ENCODE measurements at regions not wholly inside any gene's neighbourhood (a gene's known extent, or its start where the extent isn't known, plus 50 kb on each side); places are given as distances from the start of the nearest gene placed in this dataset.

- DNase-seq (ENCODE audit: low read depth): no peak
Measured at GRCh38 chr2:128380061-128380889, 61.6 kb upstream of the HS6ST1 start.

- DNase-seq (ENCODE audit: low read depth): no peak
Measured at GRCh38 chr2:128380961-128381938, 62.6 kb upstream of the HS6ST1 start.

- DNase-seq (ENCODE audit: low read depth): no peak
Measured at GRCh38 chr2:128384446-128384845, 65.8 kb upstream of the HS6ST1 start.

- no peak for DNase-seq (ENCODE audit: low read depth)
Measured at GRCh38 chr2:128384956-128385355, 66.3 kb upstream of the HS6ST1 start.

GRCh38 chr2:128385365-128385764 is 66.7 kb upstream of the HS6ST1 start:
- no peak for DNase-seq (ENCODE audit: low read depth)

- no peak for DNase-seq (ENCODE audit: low read depth)
Measured at GRCh38 chr2:128386066-128386465, 67.4 kb upstream of the HS6ST1 start.

GRCh38 chr2:128388499-128388941 is 69.9 kb upstream of the HS6ST1 start:
- DNase-seq (ENCODE audit: low read depth): no peak

GRCh38 chr2:128389388-128390086 is 70.9 kb upstream of the HS6ST1 start:
- DNase-seq (ENCODE audit: low read depth): no peak

- DNase-seq (ENCODE audit: low read depth): no peak
Measured at GRCh38 chr2:128390256-128390990, 71.8 kb upstream of the HS6ST1 start.

- DNase-seq (ENCODE audit: low read depth): no peak
Measured at GRCh38 chr2:128390991-128391630, 72.4 kb upstream of the HS6ST1 start.

- no peak for DNase-seq (ENCODE audit: low read depth)
Measured at GRCh38 chr2:128391679-128392078, 73.0 kb upstream of the HS6ST1 start.

- DNase-seq (ENCODE audit: low read depth): no peak
Measured at GRCh38 chr2:128392207-128392606, 73.5 kb upstream of the HS6ST1 start.

GRCh38 chr2:128394007-128394730 is 75.5 kb upstream of the HS6ST1 start:
- no peak for DNase-seq (ENCODE audit: low read depth)

- DNase-seq (ENCODE audit: low read depth): no peak
Measured at GRCh38 chr2:128395196-128395595, 76.5 kb upstream of the HS6ST1 start.

- no peak for DNase-seq (ENCODE audit: low read depth)
Measured at GRCh38 chr2:128395640-128396499, 77.2 kb upstream of the HS6ST1 start.

GRCh38 chr2:128396500-128396891 is 77.8 kb upstream of the HS6ST1 start:
- no peak for DNase-seq (ENCODE audit: low read depth)

GRCh38 chr2:128396946-128397345 is 78.3 kb upstream of the HS6ST1 start:
- no peak for DNase-seq (ENCODE audit: low read depth)

- DNase-seq (ENCODE audit: low read depth): no peak
Measured at GRCh38 chr2:128399256-128399655, 80.6 kb upstream of the HS6ST1 start.

GRCh38 chr2:128399690-128400291 is 81.1 kb upstream of the HS6ST1 start:
- no peak for DNase-seq (ENCODE audit: low read depth)
